ENCODE measurements at regions not wholly inside any gene's neighbourhood (a gene's known extent, or its start where the extent isn't known, plus 50 kb on each side); places are given as distances from the start of the nearest gene placed in this dataset.

- no peak overlapping the region for H3K9ac ChIP-seq (ENCODE audit: control insufficient read depth, insufficient read depth, low read length)
- no peak overlapping the region for H3K4me3 ChIP-seq
- ChIA-PET CTCF (no interaction called here), SMC1A (ENCODE audit: uncharacterized antibody, unreplicated experiment) (interaction anchor here (0.6 to 1.0 kb wide), 3 partner anchors 54 to 255 kb away, joined by 3 read pairs; no protein-coding TSS in a partner anchor), RAD21 (ENCODE audit: unreplicated experiment) (interaction anchor here (1.0 kb wide), 1 partner anchor 183 kb away, joined by 3 read pairs; no protein-coding TSS in a partner anchor), POLR2A (no interaction called here)
- no peaks in the 10 kb centered on the region for H4K20me1 ChIP-seq (ENCODE audit: control insufficient read depth, insufficient read depth)
- no peak overlapping the region for H3K4me2 ChIP-seq (ENCODE audit: control insufficient read depth, insufficient read depth)
- no peaks in the 10 kb centered on the region for H3K36me3 ChIP-seq (ENCODE audit: control insufficient read depth in 2 of 2, insufficient read depth in 2 of 2, low read length in 1 of 2)
- H2AFZ ChIP-seq (ENCODE audit: control insufficient read depth, low read depth, low read length) = no peak overlapping the region
- in situ Hi-C loops (cut with MboI) = no loop called here
- ATAC-seq (no peak; the same call in 2 of the 3 replicates), DNase-seq (ENCODE audit: low read depth, low spot score) (no peak), FAIRE-seq (no peak)
- TF ChIP-seq NR2C1 (IDR thresholded peaks at IDR 0.05) = no peak
- no peak for TF ChIP-seq ZBED1 (IDR thresholded peaks at IDR 0.05; ENCODE audit: borderline replicate concordance)
- no peak for TF ChIP-seq NR2F1 (conservative IDR thresholded peaks at IDR 0.05)
- no peak for TF ChIP-seq RFX5 (IDR thresholded peaks at IDR 0.05; ENCODE audit: low read depth, low read length)
- TF ChIP-seq ATF7 (IDR thresholded peaks at IDR 0.05; ENCODE audit: low read depth) = no peak
- no peak overlapping the region for H3K27ac ChIP-seq (ENCODE audit: control insufficient read depth, insufficient read depth)
- H3K27me3 ChIP-seq (replicated peaks in 1 of 2; ENCODE audit: control insufficient read depth in 2 of 2, insufficient read depth in 2 of 2, low read length in 1 of 2) = no peaks in the 10 kb centered on the region
- BruUV-seq (replicated peaks) = no TSS peak
- no peaks in the 10 kb centered on the region for H3K9me3 ChIP-seq (replicated peaks; ENCODE audit: control insufficient read depth, insufficient read depth, low read length)
- H3K4me1 ChIP-seq (ENCODE audit: control insufficient read depth, insufficient read depth, low read length) = no peaks in the 10 kb centered on the region
- WGBS (ENCODE audit: insufficient coverage, insufficient replicate concordance, low lambda C conversion rate, missing lambda C conversion rate) = 3% methylated on average over 3 of the region's 3 CpGs
- intact Hi-C loops (cut with micrococcal nuclease; ENCODE audit: unreplicated experiment) = no loop called here
- no peaks in the 10 kb centered on the region for H3K79me2 ChIP-seq (ENCODE audit: control insufficient read depth, insufficient read depth, low read length)
Measured at GRCh38 chr18:30582078-30582477, 460.5 kb downstream of the DSC3 start.

GRCh38 chr18:30578707-30579106 lies 463.8 kb downstream of the DSC3 start:
- H3K9me3 ChIP-seq (replicated peaks; ENCODE audit: control insufficient read depth, insufficient read depth, low read length) = no peaks in the 10 kb centered on the region
- in situ Hi-C loops (cut with MboI) = no loop called here
- no peak for TF ChIP-seq CEBPB (IDR thresholded peaks at IDR 0.05; ENCODE audit: borderline replicate concordance in 1 of 2, low read depth in 2 of 2, low read length in 2 of 2)
- TF ChIP-seq KDM1A (IDR thresholded peaks at IDR 0.05; ENCODE audit: borderline replicate concordance) = no peak
- no peak for TF ChIP-seq STAT3 (IDR thresholded peaks at IDR 0.05; ENCODE audit: low read depth, low read length)
- TF ChIP-seq, protein P1, sequence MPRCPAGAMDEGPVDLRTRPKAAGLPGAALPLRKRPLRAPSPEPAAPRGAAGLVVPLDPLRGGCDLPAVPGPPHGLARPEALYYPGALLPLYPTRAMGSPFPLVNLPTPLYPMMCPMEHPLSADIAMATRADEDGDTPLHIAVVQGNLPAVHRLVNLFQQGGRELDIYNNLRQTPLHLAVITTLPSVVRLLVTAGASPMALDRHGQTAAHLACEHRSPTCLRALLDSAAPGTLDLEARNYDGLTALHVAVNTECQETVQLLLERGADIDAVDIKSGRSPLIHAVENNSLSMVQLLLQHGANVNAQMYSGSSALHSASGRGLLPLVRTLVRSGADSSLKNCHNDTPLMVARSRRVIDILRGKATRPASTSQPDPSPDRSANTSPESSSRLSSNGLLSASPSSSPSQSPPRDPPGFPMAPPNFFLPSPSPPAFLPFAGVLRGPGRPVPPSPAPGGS (IDR thresholded peaks at IDR 0.05; ENCODE audit: borderline replicate concordance, insufficient read depth, low read depth, low read length, poor library complexity, severe bottlenecking) = no peak
- TF ChIP-seq MXI1 (IDR thresholded peaks at IDR 0.05; ENCODE audit: low read depth, low read length) = no peak
- no peak for TF ChIP-seq BRCA1 (IDR thresholded peaks at IDR 0.05; ENCODE audit: low read depth, low read length)
- TF ChIP-seq ATF2 (IDR thresholded peaks at IDR 0.05; ENCODE audit: low read length) = no peak
- TF ChIP-seq BHLHE40 (IDR thresholded peaks at IDR 0.05; ENCODE audit: borderline replicate concordance in 1 of 2, low read depth in 2 of 2, low read length in 1 of 2) = no peak
- TF ChIP-seq ZNF622 (IDR thresholded peaks at IDR 0.05) = no peak
- no peak for TF ChIP-seq PKNOX1 (IDR thresholded peaks at IDR 0.05)
- H3K4me1 ChIP-seq (ENCODE audit: control insufficient read depth, insufficient read depth, low read length) = no peaks in the 10 kb centered on the region
- no peak overlapping the region for H3K9ac ChIP-seq (ENCODE audit: control insufficient read depth, insufficient read depth, low read length)
- ChIA-PET CTCF (interaction anchor here (1.1 to 1.6 kb wide), 2 partner anchors 10 to 31 kb away, joined by 3 to 4 read pairs; no protein-coding TSS in a partner anchor), RAD21 (ENCODE audit: unreplicated experiment) (interaction anchor here (0.8 to 1.4 kb wide), 4 partner anchors 47 to 133 kb away, joined by 3 to 4 read pairs (median 3); no protein-coding TSS in a partner anchor), POLR2A (no interaction called here), SMC1A (ENCODE audit: uncharacterized antibody, unreplicated experiment) (interaction anchor here (1.0 to 1.6 kb wide), 4 partner anchors 47 to 311 kb away, joined by 3 to 4 read pairs (median 4); no protein-coding TSS in a partner anchor)
- no peak overlapping the region for H3K4me2 ChIP-seq (ENCODE audit: control insufficient read depth, insufficient read depth)
- H3K4me3 ChIP-seq = no peak overlapping the region
- intact Hi-C loops (cut with micrococcal nuclease; ENCODE audit: unreplicated experiment) = no loop called here
- H3K27ac ChIP-seq (ENCODE audit: control insufficient read depth, insufficient read depth) = no peak overlapping the region
- H3K79me2 ChIP-seq (ENCODE audit: control insufficient read depth, insufficient read depth, low read length) = no peaks in the 10 kb centered on the region
- no peaks in the 10 kb centered on the region for H3K27me3 ChIP-seq (replicated peaks in 1 of 2; ENCODE audit: control insufficient read depth in 2 of 2, insufficient read depth in 2 of 2, low read length in 1 of 2)
- H3K36me3 ChIP-seq (ENCODE audit: control insufficient read depth in 2 of 2, insufficient read depth in 2 of 2, low read length in 1 of 2) = no peaks in the 10 kb centered on the region
- peak; percentile 34 for ATAC-seq
- H4K20me1 ChIP-seq (ENCODE audit: control insufficient read depth, insufficient read depth) = no peaks in the 10 kb centered on the region
- no peak for DNase-seq (ENCODE audit: low read depth, low spot score)
- FAIRE-seq = no peak
- WGBS (ENCODE audit: insufficient coverage, insufficient replicate concordance, low lambda C conversion rate, missing lambda C conversion rate) = 0% methylated on average over 2 of the region's 2 CpGs
- no TSS peak for BruUV-seq (replicated peaks)
- no peak overlapping the region for H2AFZ ChIP-seq (ENCODE audit: control insufficient read depth, low read depth, low read length)
